Embryonic facial prominence (tissue), 1 donor: ENCODE measurements at regions not wholly inside any gene's neighbourhood (a gene's known extent, or its start where the extent isn't known, plus 50 kb on each side); places are given as distances from the start of the nearest gene placed in this dataset.
A peak's percentile ranks its signal among the peaks of the same experiment; 100 is the strongest.
"Not testable (repeated sequence)": the region's sequence is repeated elsewhere in the genome, so short reads cannot be mapped to it uniquely, and the experiment has no call there.

ENCODE experiments used
- DNase-seq: peaks from one replicate; pipeline ENCODE4 v3.0.0-alpha.2; 2016; ENCODE audit errors: extremely low spot score

DNA sequence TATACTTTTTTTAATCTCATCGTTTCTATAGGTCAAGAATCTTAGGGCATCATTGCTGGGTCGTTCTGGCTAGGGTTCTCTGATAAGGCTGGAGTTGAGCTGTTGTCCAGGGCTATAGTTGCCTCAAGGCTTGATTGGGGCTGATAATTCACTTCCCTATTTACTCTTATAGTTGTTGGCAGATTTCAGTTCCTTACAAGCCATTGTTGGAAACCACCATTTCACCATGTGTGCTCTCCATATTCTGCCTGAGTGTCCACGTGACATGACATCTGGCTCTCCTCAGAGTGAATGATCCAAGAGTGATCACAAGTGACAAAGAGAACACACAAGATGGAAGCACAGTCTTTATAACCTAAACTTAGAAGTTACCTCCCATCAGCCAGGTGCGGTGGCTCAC, 852.2 kb downstream of the EFNA5 start:
- DNase-seq, result no peak

DNA sequence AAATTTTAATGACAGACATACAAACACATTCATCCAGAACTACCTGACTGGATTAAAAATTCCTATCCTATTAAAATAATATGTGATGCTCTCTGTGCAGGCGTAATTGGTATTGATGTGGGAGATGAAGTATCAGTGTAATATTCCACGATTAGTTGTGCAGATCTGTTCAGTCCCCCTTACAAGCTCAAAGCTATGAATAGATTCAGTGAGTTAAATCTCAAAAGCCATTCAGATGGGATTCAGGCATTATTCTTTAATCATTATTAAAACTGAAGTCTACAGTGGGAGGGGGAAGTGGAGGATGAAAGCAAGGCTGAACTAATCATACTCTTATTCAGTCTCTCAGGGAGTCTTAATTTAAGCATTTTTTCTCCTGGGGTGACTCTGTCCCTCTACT, 855.8 kb downstream of the EFNA5 start:
- no peak for DNase-seq

GRCh38 chr5:106801554-106801953, 869.2 kb downstream of the EFNA5 start:
- DNase-seq, result no peak

GRCh38 chr5:106797996-106798395, 872.7 kb downstream of the EFNA5 start:
- DNase-seq, result no peak

DNA sequence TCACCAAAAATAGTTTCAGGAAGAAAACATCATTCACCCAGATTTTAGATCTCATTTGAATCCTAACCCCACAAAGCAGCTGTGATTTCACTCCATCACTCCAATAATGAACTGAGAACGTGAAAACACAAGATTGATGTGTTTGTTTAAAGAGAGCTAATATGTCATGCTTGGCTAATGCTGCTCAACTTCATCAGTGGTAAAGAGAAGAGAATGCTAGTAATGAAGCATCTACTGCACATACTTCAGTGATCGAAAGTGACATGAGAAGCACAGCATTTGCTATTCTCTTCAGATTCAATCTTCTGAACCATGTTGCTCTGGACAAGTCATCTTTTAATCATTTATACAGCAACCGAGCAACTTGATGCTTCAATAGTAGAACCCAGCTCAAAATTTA, 874.7 kb downstream of the EFNA5 start:
- DNase-seq, result no peak

DNA sequence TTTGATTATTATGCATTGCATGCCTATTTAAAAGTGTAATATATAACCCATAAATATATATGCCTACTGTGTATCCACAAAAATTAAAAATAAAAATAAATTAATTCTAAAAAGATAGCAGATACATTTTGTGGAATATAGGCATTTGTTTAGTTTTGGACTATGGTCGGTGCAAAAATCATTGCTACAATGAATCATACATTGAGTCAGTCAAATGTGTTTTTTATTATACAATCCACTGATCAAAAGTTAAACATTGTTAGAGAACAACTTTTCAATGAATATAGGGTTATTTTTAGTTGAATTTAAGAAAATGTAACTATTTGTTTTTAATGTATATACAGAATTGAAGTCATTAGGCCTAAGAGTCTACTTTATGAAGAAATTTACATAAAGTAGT, 885.9 kb downstream of the EFNA5 start:
- DNase-seq, result no peak

GRCh38 chr5:106780355-106780754, 890.4 kb downstream of the EFNA5 start:
- DNase-seq, result no peak

- not testable (repeated sequence) for DNase-seq
Observed at GRCh38 chr5:106776515-106776914, 894.2 kb downstream of the EFNA5 start.

DNA sequence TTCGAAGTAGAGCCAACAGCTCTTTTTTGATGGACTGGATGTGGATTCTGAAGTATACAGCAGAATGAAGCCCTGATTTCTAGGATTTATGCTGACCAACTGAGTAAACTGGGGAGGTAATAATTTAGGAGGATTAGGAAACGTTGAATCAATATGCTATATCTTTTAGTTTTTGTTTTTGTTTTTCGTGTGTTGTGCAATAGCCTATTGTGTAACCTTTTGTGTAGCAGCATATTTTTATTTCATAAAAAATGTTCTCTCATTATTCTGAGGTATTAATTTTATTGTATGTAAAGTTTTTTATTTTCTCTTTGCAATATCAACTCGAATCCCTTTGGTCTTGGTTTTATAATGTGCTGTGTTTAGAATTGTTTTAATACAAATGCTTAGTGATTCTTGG, 902.3 kb downstream of the EFNA5 start:
- DNase-seq, result no peak

DNA sequence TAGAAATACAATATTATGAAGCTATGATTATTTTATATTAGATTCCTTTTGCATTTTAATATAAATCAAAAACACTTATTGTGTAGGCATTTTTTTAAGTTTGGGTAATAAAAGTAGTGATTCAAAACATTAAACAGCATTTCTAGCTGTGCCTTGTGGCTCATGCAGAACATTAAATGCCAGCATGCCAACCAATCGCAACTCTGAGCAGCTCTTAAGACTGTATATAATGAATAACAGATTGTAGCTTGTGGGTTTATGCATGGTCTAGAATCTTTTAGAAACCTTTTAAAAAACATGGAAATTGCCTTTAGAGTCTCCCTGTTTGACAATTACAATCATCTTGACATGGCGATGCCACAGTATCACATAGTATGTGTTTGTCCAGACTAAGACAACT, 903.8 kb downstream of the EFNA5 start:
- peak; percentile 54 for DNase-seq

GRCh38 chr5:106759581-106759980, 911.2 kb downstream of the EFNA5 start:
- no peak for DNase-seq

DNA sequence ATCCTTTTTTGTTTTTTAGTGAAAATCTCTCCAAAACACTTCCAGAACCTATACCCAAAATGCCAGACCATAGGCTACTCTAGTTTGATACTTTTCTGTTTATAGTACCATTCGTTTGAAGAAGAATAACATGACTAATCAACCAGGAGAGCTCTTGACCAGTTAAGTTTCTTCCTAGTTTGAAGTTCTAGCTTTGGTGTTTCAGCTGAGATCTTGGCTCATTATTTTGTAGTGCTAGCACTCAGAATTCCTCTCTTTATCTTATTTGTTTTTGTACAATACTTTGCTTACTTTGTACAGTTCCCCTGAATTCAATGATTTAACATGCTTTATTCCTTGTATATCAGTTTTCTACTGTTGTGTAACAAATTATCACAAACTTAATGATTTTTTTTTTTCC, 911.6 kb downstream of the EFNA5 start:
- DNase-seq, result no peak

DNA sequence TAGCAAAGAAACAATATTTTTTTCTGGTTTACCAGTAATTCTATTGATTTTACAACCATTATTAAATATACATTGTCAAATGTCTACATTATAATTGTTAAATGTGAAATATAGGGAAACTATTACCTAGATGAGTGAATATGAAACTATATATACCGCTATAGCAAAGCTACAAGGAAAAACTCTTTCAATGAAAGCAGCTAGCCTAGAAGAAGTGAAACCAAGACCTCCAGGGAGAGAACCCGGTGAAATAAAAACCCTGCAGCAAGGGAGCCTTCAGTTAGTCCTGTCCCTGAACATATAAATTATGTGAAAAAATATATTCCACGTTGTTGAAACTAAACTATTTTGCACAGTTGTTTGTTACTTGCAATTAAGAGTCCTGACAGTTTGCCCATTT, 913.1 kb downstream of the EFNA5 start:
- DNase-seq, result no peak

DNA sequence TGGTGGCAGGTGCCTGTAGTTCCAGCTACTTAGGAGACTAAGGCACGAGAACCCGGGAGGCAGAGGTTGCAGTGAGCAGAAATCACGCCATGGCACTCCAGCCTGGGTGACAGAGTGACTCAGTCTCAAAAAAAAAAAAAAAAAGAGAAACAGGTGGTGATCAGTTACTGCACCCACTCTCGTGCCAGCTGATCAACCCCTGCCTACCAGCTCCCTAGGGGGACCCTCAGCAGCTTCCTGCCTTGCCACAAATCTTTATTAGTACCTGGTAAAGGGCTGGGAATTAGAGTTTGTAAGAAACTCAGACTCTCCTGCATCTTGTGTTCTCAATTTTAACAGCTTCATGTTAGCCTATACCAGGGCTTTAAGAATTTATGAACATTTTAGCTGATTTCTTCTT, 914.9 kb downstream of the EFNA5 start:
- no peak for DNase-seq

DNA sequence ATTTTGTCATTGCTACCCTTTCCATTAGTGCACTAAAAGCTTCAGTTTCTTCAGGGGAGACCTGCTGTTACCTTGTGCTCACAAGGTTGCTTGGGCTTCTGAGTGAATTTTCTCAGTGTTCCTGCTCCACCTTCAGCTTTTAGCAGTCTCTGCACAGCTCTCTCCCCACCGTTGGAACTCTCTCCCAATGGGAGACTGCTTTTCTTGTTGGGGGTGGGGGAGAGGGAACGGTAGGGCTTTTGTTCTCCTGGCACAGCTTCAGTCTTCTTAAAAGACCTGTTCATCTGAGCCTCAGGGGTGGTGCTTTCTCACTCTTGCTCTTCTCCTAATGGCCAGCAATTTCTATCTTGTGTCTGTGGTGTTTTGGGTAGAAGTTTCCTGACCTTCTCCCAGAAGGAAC, 915.7 kb downstream of the EFNA5 start:
- DNase-seq, result no peak

DNA sequence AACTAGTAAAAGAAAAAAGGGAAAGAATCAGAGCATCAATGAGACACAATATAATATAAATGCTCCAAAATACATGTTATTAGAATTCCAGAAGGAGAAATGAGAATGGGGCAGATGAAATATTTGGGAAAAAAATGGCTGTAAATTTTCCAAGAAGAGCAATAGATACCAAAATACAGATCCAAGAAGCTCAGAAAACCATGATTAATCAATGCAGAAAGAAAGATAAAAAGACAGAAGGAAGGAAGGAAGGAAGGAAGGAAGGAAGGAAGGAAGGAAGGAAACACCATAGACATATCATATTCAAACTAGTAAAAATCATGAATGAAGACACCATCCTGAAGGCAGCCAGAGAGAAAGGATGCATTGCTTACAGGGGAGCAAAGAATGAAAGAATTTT, 920.9 kb downstream of the EFNA5 start:
- no peak for DNase-seq

DNA sequence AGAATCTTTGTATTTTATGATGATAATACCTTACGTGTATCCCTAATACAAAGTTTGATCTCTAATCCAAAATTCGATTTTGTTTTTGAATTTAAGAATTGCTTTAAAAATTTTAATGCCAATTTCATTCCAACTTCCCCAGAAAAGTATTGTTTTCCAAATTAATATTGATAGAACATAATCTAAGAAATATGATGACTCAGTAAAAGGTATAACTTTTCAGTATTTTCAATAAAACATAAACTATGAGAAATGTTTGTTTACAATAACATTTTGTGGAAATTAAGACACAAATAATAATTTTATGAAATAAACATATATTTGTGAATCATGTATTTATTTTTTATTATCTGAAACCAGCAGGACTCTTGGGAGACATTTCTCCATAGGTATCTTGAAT, 931.6 kb downstream of the EFNA5 start:
- no peak for DNase-seq

GRCh38 chr5:106737111-106737510, 933.6 kb downstream of the EFNA5 start:
- DNase-seq, result no peak

GRCh38 chr5:106732624-106733023, 938.1 kb downstream of the EFNA5 start:
- no peak for DNase-seq

DNA sequence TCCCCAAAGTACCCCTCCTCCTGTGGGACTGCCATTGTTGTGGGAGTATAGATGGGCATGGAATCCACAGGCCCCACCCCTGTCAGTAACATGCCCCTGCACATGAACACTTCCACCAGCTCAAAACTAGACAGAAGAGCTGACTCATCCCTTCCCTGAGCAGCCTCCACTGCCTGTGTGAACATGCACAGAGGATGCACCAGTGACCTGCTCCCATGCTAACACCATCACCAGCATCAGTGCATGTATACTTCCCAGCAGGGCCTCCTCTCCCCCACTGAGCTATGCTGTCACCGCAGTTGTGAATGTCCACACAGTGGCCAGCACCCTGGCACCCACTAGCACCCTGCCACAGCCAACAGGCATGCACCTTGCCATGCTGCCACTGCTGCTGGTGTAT, 939.8 kb downstream of the EFNA5 start:
- no peak for DNase-seq

DNA sequence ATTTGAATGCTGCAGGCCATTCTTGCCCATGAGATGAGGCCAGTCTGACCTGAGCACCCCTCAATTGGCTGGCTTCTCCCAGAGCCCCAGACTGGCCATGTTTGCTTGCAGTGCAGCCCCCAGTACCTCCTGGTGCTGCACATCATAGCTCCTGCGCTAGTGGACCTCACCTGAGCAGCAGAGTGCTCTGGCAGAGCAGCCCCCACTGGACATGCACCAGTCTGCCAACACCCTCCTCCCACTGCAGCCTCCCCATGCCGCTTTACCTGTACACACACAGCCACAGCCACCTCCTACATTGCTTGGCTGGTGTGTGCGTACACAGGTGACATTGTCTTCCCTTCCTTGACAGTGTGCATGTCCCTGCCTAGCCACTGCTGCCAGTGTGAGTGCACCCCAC, 940.2 kb downstream of the EFNA5 start:
- no peak for DNase-seq

DNA sequence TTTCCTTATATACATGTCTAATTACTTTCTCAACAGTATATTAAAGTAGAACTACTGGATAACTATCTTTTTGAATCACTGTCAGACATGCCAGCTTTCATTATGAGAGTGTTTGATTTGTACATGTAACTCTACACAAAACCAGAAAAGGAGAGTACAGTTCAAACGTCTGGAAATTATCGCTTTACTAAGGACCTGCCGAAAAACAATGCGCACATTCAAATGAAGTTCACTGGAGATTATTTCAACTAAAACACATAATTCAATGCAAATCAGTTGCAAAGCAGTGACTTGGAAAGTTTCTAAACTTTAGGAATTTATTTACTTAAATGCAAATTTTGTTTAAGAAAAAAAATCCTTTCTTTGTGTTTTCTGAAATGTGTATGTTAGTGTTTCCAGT, 942.5 kb downstream of the EFNA5 start:
- no peak for DNase-seq

DNA sequence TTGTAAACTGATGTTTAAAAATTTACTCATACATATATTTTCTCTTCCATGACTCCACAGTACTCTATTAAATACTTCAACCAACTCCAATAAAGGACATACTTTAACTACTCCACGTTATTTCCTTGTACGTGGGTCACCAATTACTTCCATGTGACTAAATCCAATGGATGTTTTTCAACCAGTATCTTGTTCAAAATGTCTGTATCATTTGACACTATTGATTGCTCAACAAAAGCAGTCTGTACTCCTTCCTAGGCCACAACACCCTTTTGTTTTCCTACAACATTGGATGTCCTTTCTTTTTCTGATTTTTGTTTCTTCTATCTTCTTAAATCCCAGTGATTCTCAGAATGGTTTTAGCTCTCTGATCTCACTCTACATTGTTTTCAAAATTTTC, 943.7 kb downstream of the EFNA5 start:
- no peak for DNase-seq

- peak; percentile 19 for DNase-seq
Observed at GRCh38 chr5:106720367-106720766, 950.4 kb downstream of the EFNA5 start.

- no peak for DNase-seq
Observed at GRCh38 chr5:106699796-106700195, 970.9 kb downstream of the EFNA5 start.
